ENCODE measurements at regions not wholly inside any gene's neighbourhood (a gene's known extent, or its start where the extent isn't known, plus 50 kb on each side); places are given as distances from the start of the nearest gene placed in this dataset.
A peak's percentile ranks its signal among the peaks of the same experiment; 100 is the strongest.

GRCh38 chr20:48373555-48373934 is 454.3 kb downstream of the PREX1 start (continued):
- TF ChIP-seq ZNF629 (CRISPR knock-in tag; conservative IDR thresholded peaks at IDR 0.05) (peak; percentile 91), ZNF788 (CRISPR knock-in tag; IDR thresholded peaks at IDR 0.05; ENCODE audit: borderline replicate concordance) (no peak), GTF2F1 (IDR thresholded peaks at IDR 0.05; ENCODE audit: low read length) (no peak), ZBTB14 (CRISPR knock-in tag; IDR thresholded peaks at IDR 0.05) (no peak), NR2F6 (IDR thresholded peaks at IDR 0.05) (no peak), NR2F6 (CRISPR knock-in tag; IDR thresholded peaks at IDR 0.05) (no peak), DMTF1 (CRISPR knock-in tag; IDR thresholded peaks at IDR 0.05) (0 out of 2 replicates have a peak, but pooled peaks have one; percentile 31), KLF6 (CRISPR knock-in tag; IDR thresholded peaks at IDR 0.05) (no peak), ZNF761 (CRISPR knock-in tag; conservative IDR thresholded peaks at IDR 0.05) (0 out of 2 replicates have a peak, but pooled peaks have one; percentile 1), U2AF2 (IDR thresholded peaks at IDR 0.05; ENCODE audit: low read depth, low read length) (no peak), ATRX (CRISPR knock-in tag; IDR thresholded peaks at IDR 0.05; ENCODE audit: borderline replicate concordance) (no peak), FUBP1 (CRISPR knock-in tag; IDR thresholded peaks at IDR 0.05; ENCODE audit: borderline replicate concordance) (no peak), ZNF33A (CRISPR knock-in tag; IDR thresholded peaks at IDR 0.05; ENCODE audit: borderline replicate concordance) (no peak), ZMAT3 (CRISPR knock-in tag; conservative IDR thresholded peaks at IDR 0.05) (no peak), NFATC3 (CRISPR knock-in tag; IDR thresholded peaks at IDR 0.05) (no peak), MAZ (IDR thresholded peaks at IDR 0.05; ENCODE audit: borderline replicate concordance, low read depth, low read length) (no peak), MAZ (CRISPR knock-in tag; IDR thresholded peaks at IDR 0.05; ENCODE audit: low read depth) (no peak), HCFC1 (IDR thresholded peaks at IDR 0.05; ENCODE audit: low read depth, low read length) (no peak), RXRB (CRISPR knock-in tag; IDR thresholded peaks at IDR 0.05; ENCODE audit: borderline replicate concordance) (no peak), ZNF775 (CRISPR knock-in tag; IDR thresholded peaks at IDR 0.05; ENCODE audit: borderline replicate concordance) (no peak), GPN1 (CRISPR knock-in tag; IDR thresholded peaks at IDR 0.05; ENCODE audit: borderline replicate concordance) (no peak)
- TF ChIP-seq, protein P1, sequence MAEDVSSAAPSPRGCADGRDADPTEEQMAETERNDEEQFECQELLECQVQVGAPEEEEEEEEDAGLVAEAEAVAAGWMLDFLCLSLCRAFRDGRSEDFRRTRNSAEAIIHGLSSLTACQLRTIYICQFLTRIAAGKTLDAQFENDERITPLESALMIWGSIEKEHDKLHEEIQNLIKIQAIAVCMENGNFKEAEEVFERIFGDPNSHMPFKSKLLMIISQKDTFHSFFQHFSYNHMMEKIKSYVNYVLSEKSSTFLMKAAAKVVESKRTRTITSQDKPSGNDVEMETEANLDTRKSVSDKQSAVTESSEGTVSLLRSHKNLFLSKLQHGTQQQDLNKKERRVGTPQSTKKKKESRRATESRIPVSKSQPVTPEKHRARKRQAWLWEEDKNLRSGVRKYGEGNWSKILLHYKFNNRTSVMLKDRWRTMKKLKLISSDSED (CRISPR knock-in tag; IDR thresholded peaks at IDR 0.05) = no peak
- TF ChIP-seq, protein P2, sequence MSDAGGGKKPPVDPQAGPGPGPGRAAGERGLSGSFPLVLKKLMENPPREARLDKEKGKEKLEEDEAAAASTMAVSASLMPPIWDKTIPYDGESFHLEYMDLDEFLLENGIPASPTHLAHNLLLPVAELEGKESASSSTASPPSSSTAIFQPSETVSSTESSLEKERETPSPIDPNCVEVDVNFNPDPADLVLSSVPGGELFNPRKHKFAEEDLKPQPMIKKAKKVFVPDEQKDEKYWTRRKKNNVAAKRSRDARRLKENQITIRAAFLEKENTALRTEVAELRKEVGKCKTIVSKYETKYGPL (CRISPR knock-in tag; IDR thresholded peaks at IDR 0.05) = no peak
- TF ChIP-seq, protein P3, sequence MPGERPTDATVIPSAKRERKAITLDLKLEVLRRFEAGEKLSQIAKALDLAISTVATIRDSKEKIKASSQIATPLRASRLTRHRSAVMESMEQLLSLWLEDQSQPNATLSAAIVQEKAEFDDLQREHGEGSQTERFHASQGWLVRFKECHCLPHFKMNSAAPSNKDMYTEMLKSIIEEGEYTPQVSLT (CRISPR knock-in tag; IDR thresholded peaks at IDR 0.05; ENCODE audit: borderline replicate concordance, low read depth) = no peak
